IPS DF 4.7 (cell line): ENCODE measurements at regions not wholly inside any gene's neighbourhood (a gene's known extent, or its start where the extent isn't known, plus 50 kb on each side); places are given as distances from the start of the nearest gene placed in this dataset.
A peak's percentile ranks its signal among the peaks of the same experiment; 100 is the strongest.

ENCODE experiments used
- DNase-seq: peaks from one replicate; pipeline ENCODE4 v3.0.0-alpha.2; 2013; ENCODE audit warnings: low spot score; ENCODE audit errors: extremely low read depth

DNA sequence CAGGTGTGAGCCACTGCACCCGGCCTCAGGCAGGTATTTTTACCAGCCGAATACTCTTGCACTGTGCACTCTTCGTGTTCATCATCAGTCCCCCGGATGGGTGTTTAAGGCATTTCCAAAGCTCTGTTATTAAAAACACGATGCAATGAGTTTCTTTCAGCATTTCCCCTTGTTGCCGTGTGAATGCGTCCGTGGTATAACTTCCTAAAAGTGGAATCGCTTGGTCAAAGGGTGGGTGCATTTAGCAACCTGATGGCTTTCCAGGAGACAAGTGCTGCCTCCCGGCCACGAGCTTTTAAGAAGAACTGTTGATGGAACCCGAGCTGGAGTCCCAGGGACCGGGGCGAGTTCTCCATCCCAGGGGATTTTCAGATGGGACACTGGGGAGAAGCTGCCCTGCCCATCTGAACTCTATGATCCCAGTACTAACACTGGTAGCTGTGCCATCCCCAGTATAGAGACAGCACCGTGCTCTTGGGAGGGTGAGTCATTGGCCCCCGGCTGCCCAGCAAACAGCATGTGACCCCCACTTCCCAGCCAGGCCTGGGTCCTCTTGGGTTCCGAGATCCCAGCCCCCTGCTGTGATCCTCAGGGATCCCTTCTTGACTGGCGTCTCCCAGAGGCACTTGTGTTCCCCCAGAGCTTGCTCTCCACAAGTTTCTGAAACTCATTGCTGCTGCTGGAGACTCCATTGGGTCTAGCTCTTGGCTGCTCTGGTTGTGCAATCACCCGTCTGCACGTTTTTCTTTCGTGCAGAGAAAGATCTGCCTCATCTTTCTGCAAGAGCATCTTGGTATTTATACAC is 169.5 kb upstream of the IER5L start:
- no peak for DNase-seq

DNA sequence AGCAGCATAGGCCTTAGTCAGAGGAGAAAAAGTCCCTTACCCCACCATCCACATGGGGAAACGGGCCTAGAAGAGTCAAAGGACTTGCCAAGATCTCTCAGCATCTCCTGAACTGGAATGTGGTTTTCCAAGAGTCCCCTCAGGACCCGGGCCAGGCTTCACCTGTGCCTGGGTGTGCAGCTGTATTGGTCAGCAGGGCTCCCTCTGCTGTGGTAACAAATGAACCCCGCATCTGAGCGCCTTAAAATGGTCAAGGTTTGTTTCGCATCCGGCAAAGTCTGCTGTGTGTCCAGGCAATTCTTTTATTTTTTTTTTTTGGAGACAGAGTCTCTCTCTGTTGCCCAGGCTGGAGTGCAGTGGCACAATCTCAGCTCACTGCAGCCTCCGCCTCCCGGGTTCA is 168.0 kb upstream of the IER5L start:
- no peak for DNase-seq

DNA sequence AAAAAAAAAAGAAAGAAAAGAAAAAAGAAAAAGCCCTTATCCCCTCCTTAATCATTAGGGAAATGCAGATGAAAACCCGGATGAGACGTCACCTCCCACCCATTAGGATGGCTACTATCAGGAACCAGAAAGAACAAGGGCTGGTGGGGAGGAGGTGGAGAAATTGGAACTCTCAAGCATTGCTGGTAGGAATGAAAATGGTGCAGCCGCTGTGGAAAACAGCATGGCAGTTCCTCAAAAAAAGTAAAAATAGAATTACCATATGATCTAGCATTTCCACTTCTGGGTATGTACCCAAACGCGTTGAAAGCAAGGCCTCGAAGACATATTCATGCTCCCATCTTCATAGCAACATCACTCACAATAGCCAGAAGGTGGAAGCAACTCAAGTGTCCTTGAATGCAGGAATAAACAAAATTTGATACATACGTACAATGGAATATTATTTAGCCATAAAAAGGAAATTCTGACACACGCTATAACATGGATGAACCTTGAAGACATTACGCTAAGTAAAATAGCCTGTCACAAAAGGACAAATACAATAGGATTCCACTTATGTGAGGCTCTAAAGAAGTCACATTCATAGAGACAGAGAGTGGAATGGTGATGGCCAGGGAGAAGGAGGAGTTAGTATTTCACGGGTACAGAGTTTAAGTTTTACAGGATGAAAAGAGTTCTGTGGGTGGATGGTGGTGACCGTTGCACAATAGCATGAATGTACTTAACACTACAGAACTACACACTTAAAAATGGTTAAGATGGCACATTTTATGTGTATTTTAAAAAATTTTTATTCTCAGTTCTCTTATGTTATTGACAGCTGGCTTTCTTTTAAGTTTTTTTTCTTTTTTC is 166.8 kb upstream of the IER5L start:
- no peak for DNase-seq

GRCh38 chr9:129343424-129344375 is 165.6 kb upstream of the IER5L start:
- DNase-seq: no peak

DNA sequence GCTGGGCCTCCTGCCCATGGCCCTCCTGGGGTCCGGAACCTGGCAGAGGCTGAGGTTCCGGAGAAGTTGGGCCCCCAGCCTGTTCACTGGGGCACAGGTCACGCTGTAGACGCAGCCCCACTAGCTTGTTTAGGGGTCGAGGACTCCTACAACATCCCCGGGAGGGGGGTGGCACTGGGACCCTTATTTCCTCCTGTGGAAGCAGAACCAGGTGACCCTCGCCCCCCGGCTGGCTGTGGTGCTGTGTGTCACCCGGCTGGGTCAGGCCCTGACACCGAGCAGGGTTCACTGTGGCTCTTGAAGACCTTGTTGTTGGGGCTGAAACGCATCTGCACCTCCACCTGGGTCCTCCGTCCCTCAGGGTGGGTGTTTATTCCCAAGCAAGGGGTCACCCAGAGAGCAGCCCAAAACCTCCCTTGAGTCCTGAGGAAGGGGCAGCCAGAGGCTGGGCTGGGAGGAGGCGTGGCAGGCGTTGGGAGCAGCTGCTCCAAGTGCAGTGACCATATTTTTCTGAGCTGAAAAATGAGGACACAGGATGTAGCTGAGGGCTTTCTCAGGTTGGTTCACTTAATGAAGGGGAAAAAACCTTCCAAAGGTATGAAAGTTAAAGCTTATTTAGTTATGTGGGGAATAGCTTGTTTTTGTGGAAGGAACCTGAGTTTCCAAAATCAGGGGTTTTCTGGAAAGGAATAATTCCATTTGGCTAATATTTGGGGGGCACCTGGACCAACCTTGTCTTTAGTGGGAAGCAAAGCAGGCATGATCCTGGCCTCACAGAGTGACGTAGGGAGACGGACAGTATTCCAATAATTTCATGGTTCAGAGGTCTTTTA is 164.7 kb upstream of the IER5L start:
- no peak for DNase-seq

DNA sequence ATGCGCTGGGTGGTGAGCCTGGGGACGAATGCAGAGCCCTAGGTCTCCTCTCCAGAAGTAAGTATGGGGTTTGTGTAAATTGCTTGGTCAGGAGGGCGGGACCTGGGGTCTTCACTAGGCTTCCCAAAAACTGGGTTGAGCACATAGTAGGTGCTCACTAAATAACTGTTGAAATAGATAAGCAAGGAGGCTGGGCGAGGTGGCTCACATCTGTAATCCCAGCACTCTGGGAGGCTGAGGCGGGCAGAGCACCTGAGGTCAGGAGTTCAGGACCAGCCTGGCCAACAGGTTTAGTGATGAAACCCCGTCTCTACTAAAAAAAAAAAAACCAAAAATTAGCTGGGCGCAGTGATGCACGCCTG is 163.9 kb upstream of the IER5L start:
- DNase-seq: no peak

- DNase-seq: no peak
Observed at GRCh38 chr9:129341171-129341986, 163.3 kb upstream of the IER5L start.

GRCh38 chr9:129340427-129341170 is 162.5 kb upstream of the IER5L start:
- DNase-seq: no peak

DNA sequence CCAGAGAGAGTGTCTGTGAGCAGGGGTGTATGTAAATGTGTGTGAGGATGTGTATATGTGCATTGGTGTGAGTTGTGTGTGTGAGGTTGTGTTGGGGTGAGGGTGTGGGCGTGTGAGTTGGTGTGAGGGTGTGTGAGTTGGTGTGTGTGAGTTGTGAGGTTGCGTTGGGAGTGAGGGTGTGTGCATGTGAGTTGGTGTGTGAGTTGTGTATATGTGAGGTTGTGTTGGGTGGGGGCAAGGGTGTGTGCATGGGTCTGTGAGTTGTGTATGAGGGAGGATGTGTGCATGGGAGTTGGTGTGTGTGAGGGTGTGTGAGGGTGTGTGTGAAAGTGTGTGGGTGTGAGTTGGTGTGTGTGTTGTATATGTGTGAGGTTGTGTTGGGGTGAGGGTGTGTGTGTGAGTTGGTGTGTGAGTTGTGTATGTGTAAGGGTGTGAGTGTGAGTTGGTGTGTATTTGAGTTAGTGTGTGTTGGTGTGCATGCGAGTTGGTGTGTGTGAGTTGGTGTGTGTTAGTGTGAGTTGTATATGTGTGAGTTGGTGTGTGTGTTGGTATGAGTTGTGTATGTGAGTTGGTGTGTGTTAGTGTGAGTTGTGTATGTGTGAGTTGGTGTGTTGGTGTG is 161.6 kb upstream of the IER5L start:
- DNase-seq: no peak

GRCh38 chr9:129338724-129339430 is 160.8 kb upstream of the IER5L start:
- DNase-seq: no peak

- no peak for DNase-seq
Observed at GRCh38 chr9:129337336-129338140, 159.5 kb upstream of the IER5L start.

DNA sequence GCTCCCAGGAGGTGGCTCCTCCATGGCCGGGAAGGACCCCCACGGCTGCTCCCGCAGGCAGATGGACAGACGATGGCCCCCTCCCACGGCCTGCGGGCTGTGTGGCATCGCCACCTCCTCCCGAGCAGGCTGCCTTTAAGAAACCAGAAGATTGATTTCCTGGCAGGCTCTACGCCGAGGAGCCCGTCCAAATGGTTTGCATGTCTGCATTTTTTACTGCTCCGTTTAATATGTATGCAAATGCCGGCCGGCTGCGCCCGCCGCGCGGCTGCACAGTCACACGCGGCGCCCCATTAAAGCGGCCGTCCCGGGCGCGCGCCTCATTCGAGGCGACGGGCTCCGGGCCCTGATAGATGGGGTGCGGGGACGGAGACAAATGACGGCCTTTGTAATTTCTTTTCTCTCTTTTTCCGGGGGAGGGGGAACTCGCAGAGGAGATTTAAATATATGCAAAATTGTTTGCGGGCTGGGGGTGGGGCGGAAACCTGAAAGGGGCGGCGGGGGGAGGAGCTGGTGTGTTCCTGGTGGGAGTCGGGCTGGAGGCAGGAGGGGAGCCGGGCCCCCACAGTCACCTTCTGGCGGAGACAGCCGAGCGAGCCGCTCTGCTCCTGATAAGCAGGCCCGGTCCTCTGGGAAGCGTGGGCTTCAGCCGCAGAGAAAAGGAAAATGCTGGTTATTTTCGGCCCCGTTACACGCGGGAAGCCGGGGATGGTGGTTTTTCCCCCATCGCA is 158.7 kb upstream of the IER5L start:
- DNase-seq: no peak

- DNase-seq: no peak
Observed at GRCh38 chr9:129336130-129336528, 158.1 kb upstream of the IER5L start.

GRCh38 chr9:129335464-129336129 is 157.5 kb upstream of the IER5L start:
- no peak for DNase-seq

DNA sequence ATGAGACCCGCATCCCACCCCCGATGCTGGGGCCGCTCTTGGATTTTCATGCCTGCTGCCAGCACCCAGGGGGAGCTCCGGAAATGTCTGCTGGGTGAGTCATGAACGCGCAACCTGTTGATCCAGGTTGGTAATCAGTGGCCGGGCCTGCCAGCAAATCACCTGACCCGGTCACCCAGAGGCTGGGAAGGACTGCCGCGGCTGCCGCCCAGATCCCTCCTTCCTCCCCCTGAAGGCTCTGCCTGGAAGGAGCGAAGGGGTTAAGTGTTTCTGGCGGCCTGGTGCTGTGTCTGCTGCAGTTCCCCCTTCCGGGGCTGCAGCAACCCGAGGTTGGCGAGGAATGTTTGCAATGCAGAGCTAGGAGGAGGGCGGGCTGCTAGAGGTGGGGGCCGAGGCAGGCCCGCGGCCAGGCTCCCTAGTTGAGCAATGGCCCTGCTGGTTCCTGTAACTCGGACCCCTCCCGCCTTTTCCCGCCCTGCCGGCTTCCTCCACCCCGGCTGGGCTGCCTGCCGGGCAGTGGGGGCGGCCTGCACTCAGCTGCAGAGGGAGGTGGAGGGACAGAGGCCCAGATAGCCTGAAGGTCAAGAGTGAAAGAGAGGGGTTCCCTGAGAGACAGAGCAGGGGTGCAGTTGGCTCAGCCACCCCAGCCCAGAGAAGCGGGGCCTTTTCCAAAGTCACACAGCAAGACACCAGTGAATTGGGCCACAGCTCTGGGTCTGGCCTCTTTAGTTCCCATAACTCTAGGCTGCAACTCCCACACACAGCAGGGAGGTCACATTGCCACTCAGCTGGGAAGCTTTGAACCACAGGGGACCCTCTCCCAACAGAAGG is 156.3 kb upstream of the IER5L start:
- peak; percentile 94 for DNase-seq
